GM12891 (cell line): ENCODE measurements at regions not wholly inside any gene's neighbourhood (a gene's known extent, or its start where the extent isn't known, plus 50 kb on each side); places are given as distances from the start of the nearest gene placed in this dataset.

Experiments
- PAX5 ChIP-seq: IDR thresholded peaks from 2 replicates; pipeline ENCODE4 v1.6.1; 2011; ENCODE audit warnings: low read length, moderate library complexity, mild to moderate bottlenecking; ENCODE audit not compliant: insufficient read depth, severe bottlenecking
- POLR2A ChIP-seq: IDR thresholded peaks from 2 replicates; pipeline ENCODE4 v1.6.1; 2011; ENCODE audit warnings: low read depth, low read length, control low read depth
- POLR2AphosphoS5 ChIP-seq: IDR thresholded peaks from 2 replicates; pipeline ENCODE4 v1.6.1; 2011; ENCODE audit warnings: low read depth, low read length, control low read depth
- SPI1 ChIP-seq: IDR thresholded peaks from 2 replicates; pipeline ENCODE4 v1.6.1; 2011; ENCODE audit warnings: low read depth, low read length, control low read depth
- TAF1 ChIP-seq: IDR thresholded peaks from 2 replicates; pipeline ENCODE4 v1.6.1; 2011; ENCODE audit warnings: low read depth, low read length, control low read depth

DNA sequence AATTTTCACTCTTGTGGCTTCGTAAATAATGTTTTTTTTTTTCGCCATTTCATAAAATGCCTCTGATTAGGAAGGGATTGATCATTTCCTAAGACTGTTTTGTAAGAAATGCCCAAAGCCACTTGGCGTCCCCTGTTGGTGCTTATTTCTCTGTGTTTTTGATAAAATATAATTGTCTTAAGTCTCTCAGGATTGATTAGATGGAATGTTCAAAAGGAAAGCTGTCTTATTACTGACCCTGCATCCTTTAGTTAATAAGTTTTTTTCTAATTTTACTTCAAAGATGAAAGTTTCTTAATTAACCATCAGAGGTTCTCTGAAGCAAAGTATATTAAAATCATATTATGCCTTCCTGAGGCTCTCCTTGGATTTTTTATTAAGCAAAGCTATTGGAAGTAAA is 624.3 kb upstream of the TENM4 start:
- no peak for TF ChIP-seq POLR2AphosphoS5
- no peak for TF ChIP-seq POLR2A
- no peak for TF ChIP-seq SPI1
- no peak for TF ChIP-seq TAF1
- TF ChIP-seq PAX5 = no peak
